GM18508 (cell line): ENCODE measurements at regions not wholly inside any gene's neighbourhood (a gene's known extent, or its start where the extent isn't known, plus 50 kb on each side); places are given as distances from the start of the nearest gene placed in this dataset.
"Not testable (repeated sequence)": the region's sequence is repeated elsewhere in the genome, so short reads cannot be mapped to it uniquely, and the experiment has no call there.

Experiments used
- ATAC-seq: cut with Tn5 transposase; IDR thresholded peaks from one replicate; pipeline ENCODE4 v1.9.1; 2021; ENCODE audit warnings: moderate number of reproducible peaks; ENCODE audit not compliant: insufficient read depth, unreplicated experiment

DNA sequence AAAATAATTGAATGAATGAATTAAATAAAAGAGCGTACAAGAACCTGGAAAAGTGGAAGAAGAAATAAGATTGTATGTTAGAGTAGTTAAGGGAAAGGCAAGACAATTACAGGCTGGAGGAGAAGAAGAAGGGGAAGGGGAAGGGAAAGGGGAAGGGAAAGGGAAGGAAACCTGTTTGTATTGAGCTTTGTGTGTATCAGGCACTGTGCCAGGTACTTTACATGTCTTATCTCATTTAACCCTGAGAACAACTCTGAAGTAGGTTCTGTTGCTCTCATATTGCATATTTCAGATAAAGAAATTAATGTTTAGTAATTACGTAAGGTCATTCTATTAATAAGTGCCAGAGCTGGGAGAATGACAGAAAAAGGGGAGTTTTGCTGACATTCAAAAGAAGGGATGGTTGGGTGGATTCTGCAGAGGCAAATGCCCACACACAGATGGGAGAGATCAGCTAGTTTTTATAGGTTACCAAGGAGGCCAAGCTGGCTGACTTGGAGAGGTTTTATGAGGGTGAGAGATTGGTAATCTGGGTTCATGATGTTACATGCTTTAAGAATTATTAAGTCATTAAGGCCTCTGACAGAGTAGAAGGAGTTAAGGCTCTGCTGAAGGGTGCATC, 92.3 kb upstream of the LCORL start:
- ATAC-seq: no peak

DNA sequence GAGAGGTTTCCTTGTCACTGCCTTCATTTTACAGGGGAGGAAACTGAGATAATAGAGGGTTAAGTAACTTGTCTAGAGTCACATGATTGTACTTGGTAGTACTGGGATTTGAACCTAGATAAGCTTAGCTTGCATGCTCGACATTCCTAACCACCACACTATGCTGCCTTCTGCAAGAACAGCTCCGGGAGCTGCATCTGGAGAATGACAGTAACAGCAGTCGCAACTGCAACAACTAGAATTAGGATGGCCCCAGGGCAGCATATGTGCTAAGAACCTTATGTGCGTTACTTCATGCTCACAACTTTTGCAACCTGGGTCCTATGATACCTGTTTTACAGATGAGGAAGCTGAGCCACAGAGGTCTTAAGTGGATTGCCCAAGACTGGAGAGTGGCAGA, 89.5 kb upstream of the LCORL start:
- ATAC-seq: no peak

- ATAC-seq: no peak
These were observed 88.5 kb upstream of the LCORL start for GRCh38 chr4:18110099-18110498.

- ATAC-seq: no peak
These were observed 88.1 kb upstream of the LCORL start for GRCh38 chr4:18109676-18110075.

DNA sequence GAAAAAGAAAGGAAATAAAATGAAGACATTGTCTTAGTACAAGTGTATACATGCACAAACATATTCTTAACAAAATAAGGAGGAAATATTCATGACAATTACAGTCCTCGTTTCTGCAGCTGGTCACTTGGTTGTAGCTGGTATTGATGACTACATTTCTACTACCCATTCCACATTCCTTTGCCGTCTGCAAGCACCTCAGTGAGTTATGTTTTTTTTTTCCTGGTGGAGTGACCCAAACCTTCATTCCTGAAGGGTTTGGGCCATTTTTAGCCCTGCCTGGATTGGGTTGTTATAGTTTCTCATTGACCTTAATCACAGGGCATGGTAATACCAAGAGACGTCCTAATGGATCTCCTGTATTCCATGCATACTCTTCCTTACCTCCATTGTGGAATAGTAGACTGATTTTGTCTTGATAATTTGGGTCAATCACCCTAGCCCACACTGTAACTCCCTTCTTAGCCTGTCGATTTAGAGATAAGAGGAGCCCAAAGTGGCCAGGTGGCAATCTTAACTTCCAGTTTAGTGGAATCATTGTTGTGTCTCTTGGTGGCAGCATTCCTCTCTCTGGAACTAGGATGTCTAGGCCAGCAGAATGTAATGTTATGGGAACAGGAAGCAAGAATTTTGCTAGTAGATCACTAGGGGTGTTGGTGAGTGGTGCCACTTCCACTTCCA, 86.4 kb upstream of the LCORL start:
- ATAC-seq: not testable (repeated sequence)

DNA sequence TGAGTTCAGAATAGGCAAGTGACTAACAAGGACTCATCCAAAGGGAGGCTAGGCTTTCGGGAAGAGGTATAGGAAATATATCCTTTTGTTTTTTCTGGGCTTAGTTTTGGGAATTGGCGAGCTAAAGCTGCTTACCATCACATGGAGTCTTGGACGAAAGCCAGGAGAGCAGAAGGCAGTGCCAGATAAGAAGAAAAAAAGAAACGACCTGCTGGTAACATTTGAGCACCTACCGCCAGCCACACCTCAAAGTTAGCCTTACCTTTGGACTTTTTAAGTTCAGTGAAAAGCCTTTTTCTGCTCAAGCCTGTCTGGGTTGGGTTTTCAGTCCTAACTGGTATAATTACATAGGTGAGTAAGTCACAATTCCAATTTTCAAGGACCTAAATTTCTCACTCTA, 85.1 kb upstream of the LCORL start:
- no peak for ATAC-seq

DNA sequence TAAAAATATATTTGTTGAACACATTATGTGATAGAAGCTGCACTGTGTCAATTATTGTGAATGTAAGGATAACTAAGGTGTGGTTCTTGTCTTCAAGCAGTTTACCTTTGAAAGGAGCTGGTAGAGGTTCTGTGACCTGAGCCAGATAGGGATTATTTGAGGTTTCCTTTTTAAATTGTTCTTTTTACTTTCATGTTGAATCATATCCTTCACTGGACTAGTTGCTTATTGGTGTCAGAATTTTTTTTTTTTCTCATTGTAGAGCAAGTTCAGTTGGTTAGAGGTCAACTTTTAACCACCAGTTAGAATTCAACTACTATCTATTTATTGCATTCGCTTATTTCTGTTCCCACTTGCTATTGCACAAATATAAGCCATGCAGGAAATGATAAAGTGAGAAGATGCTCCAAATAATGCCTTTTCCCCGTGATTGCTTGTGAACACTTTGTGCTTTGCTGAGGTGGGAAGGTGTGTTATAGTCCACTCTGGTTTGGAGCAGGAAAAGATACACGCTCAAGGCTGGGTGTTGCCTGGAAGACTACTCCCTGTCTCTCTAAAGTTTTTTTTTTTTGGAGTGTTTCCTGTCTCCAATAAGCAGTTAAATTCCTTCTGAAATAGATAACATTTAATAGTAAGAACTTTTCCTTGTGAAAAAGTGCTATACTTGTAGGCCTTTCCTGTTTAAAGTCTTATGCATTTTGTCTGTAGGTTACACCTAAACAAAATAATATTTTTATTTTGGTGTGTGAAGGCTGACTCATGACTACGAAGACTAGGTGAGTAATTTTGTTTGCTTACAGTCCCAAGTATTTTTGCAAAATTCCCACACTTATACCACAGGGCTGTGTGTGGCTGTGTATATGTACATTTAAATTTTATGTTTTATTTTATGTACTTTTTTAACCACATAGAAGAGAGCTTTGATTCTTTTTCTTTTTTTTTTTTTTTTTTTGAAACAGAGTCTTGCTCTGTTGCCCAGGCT, 83.8 kb upstream of the LCORL start:
- peak; percentile 88 for ATAC-seq

GRCh38 chr4:18103876-18104605, 82.5 kb upstream of the LCORL start:
- no peak for ATAC-seq

- ATAC-seq: no peak
These were observed 79.1 kb upstream of the LCORL start for GRCh38 chr4:18100657-18101056.

GRCh38 chr4:18090447-18090846, 68.9 kb upstream of the LCORL start:
- ATAC-seq: not testable (repeated sequence)

DNA sequence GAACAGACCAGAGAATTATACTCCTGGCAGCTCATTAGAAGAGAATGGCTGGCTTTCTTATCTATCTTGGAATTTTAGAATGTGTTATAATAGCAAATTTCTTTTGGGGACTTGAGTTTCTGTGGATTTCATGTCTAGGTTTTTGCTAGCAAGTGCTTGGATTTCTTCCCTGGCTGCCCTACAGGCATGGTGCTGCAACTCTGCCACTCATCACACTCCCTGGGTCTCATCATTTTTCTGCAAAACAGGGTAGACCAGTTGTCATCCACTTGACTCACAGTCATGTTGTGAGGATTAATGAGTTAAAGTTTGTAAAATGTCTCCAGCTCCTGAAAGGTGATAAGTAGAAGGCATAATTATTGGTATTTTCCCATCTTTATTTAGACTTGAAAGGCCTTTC, 60.7 kb upstream of the LCORL start:
- ATAC-seq: no peak

DNA sequence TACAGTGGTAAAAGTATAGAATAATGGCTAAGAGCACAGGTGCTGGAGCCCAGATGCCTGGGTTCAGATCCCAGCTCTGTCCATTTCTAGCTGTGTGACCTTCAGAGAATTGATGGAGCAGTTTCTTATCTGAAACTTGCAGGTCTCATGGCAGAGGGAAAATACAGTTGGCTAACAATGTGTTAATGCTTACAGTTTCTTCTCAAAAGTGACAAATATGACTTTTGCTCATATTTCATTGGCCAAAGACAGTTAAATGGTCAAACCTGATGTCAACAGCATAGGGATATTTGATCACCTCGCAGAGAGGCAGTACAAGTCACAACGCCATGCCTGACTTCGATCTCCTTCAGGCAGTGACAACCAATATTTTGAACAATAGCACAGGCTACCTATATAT, 60.2 kb upstream of the LCORL start:
- no peak for ATAC-seq

DNA sequence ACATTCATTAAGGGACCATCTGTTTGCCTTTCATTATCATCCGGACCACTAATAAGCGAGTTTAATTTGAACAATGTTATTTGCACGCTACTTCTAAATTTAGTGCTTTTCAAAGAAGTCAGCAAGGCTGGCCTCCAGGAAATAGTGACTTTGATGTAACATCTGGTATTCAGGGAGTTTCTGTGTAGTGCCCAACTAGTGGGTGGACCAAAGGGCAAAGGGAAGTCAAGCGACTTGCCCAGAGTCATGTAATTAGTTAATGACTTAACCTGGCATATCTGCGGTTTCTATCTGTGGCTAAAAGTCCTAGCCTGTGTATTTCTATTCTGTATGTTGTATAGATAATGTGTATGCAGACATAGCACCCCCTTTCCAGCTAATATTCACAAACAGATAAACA, 56.3 kb upstream of the LCORL start:
- no peak for ATAC-seq

GRCh38 chr4:18075823-18076433, 54.4 kb upstream of the LCORL start:
- ATAC-seq: no peak

DNA sequence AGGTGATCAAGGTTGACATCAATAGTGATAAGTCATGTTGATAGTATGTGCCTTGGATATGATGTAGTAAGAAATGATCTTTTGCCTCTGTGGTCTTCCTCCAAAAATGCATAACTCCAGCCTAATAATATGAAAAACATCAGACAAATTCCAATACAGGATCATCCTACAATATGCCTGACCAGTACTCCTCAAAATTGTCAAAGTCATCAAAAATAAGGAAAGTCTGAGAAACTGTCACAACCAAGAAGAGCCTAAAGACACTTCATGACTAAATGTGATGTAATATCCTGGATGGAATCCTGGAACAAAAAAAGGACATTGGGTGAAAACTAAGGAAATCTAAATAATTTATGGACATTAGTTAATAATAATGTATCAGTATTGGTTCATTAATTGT, 50.3 kb upstream of the LCORL start:
- no peak for ATAC-seq
